Heart left ventricle (tissue), 13 donors: ENCODE measurements at regions not wholly inside any gene's neighbourhood (a gene's known extent, or its start where the extent isn't known, plus 50 kb on each side); places are given as distances from the start of the nearest gene placed in this dataset.

Experiments used
- POLR2A ChIP-seq, 2 donors: fragments of 450-650 bp; IDR thresholded peaks; one replicate each; pipeline ENCODE4 v1.6.1; 2017; ENCODE audit warnings: antibody characterized with exemption in 2 of 2, mild to moderate bottlenecking in 2 of 2, moderate library complexity in 2 of 2
- TF ChIP-seq, protein P1 (sequence below), 12 donors: fragments of 200-600 bp; sonication (generic) in 4 of 12; IDR thresholded peaks; one replicate each; pipeline versions ENCODE4 v1.5.0 to v1.8.0; 2018 to 2022; ENCODE audit warnings: antibody characterized with exemption in 12 of 12, mild to moderate bottlenecking in 5 of 12
- donor health status: ischemic (EF 13 %, LVEDD 7.1; RV severe dilation, severe dysfunction).
- donor health status: DM: no; HTN: yes; CAD: no.
- donor health status: DM: no; HTN: no; CAD: no.
- donor health status: ischemic (EF 25% LVEDD 6.9; RV normal size, moderate dysfunction).
- donor health status: ischemic (EF 25% LVEDD 5.7; RV mildly dilated, moderate dysfunction).
- donor health status: ischemic (EF 35%, LVEDD 5.7; RV mildly dilated, moderate dysfunction).
- donor health status: nonischemic (EF 11% LVEDD 7.7; RV severe dilation, severe dysfunction).
- donor health status: DM: yes; HTN: yes; CAD: no.
- donor health status: PGD.
- donor health status: ischemic (EF 29% LVEDD 5.4; RV normal size, mild dysfunction).
- donor health status: nonischemic (EF 23%, LVEDD 6.1; RV moderate dilation, normal function).

DNA sequence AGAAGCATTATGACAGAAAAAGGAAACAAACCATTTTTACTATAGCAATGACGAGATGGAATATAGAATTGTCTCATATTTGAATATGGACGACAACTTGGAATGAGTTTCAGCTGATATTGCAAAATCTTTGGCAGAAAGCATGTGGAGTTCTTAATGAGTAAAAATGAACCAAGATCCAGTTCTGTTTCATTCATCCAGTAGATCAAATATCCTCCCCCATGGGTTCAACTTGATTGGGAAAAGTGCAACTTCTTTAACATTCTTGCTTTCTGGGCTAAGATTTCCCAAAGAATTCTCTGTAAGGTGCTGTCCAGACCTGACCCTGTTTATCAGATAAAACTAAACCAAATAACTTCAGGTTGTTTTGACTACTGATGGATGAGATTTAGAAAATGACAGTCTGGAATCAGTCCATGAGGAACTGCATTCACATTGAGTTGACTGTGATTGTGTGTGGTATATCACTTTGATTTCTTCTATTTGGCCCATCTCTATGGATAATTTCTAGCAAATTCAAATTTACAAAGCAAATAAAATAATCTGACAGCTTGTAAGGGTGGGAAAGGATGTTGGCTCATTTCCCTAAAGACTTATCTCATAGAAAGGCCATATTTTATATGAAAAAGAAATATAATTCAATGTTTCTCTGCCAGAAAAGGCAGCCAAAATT, 267.4 kb downstream of the ADAMTS20 start:
- TF ChIP-seq, protein P1, sequence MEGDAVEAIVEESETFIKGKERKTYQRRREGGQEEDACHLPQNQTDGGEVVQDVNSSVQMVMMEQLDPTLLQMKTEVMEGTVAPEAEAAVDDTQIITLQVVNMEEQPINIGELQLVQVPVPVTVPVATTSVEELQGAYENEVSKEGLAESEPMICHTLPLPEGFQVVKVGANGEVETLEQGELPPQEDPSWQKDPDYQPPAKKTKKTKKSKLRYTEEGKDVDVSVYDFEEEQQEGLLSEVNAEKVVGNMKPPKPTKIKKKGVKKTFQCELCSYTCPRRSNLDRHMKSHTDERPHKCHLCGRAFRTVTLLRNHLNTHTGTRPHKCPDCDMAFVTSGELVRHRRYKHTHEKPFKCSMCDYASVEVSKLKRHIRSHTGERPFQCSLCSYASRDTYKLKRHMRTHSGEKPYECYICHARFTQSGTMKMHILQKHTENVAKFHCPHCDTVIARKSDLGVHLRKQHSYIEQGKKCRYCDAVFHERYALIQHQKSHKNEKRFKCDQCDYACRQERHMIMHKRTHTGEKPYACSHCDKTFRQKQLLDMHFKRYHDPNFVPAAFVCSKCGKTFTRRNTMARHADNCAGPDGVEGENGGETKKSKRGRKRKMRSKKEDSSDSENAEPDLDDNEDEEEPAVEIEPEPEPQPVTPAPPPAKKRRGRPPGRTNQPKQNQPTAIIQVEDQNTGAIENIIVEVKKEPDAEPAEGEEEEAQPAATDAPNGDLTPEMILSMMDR (IDR thresholded peaks at IDR 0.05): no peak
- no peak for TF ChIP-seq POLR2A (IDR thresholded peaks at IDR 0.05)
